ENCODE measurements at regions not wholly inside any gene's neighbourhood (a gene's known extent, or its start where the extent isn't known, plus 50 kb on each side); places are given as distances from the start of the nearest gene placed in this dataset.
A peak's percentile ranks its signal among the peaks of the same experiment; 100 is the strongest.

DNA sequence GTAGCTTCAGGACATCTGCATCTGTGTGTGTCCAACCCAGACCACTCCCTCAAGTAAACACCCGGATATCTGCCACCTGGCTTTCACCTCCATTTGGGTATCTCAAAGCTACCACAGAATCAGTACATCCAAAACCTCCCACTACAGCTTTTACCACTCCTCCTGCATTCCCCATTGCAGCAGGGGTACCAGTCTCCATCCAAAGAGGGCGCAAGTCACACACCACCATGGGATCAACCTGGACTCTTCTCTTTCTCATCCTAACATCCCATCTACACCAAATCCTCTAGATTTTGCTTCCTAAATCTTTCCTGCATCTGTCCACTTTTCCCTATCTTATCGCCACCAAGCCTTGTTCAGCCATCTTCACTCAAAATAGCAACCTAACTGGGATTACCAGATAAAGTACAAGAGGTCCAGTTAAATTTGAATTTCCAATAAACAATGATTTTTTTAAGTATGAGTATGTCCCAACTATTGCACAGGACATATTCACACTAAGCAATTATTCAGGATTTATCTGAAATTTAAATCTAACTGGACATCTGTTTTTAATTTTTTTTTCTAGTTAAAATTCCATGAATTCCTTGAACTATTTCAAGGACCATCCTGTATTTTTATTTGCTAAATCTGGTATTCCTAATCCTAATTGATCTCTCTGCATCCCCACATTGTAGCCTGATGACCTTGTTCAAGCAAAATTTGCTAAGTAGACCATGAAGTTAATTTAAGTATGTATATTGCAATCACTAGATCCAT is 164.3 kb upstream of the MLN start:
- peak; percentile 52 for DNase-seq

GRCh38 chr6:33967265-33967767 is 163.5 kb upstream of the MLN start:
- DNase-seq = no peak

DNA sequence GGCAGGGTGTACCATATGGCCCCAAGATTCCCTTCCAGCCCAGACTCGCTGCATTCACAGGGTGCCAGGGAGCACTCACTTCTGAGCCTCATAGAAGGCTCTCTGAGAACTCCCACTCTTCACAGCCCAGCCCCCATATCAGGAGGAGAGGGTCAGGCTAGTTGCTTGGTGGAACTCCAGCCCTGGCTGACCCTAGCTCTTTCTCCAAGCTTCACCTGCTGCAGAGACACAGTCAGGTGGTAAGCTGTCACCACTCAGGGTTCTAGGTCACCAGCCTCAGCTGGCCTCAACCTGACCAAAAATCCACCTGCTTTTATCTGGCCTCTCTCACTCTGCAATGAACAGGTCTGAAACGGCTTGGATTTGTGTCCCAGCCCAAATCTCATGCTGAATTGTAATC is 162.7 kb upstream of the MLN start:
- DNase-seq = no peak

GRCh38 chr6:33965766-33966165 is 162.0 kb upstream of the MLN start:
- DNase-seq = no peak

DNA sequence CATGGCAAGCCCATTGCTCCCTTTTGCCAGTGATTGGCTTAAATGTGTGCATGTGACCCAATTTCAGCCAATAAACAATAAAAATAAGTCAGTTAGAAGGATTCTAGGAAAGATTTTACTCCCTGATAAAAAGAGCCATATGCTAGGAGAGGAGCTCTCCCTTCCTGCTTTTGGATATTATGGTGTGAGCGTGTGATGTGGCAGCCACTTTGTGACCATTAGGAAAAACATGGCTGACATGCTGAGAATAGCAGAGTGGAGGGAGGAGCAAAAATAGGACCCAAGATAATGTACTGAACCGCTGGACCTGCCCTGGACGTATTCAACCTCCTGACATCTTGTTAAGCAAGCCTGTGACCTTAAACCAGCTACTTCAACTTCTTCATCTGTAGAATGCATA is 160.6 kb upstream of the MLN start:
- DNase-seq = no peak

DNA sequence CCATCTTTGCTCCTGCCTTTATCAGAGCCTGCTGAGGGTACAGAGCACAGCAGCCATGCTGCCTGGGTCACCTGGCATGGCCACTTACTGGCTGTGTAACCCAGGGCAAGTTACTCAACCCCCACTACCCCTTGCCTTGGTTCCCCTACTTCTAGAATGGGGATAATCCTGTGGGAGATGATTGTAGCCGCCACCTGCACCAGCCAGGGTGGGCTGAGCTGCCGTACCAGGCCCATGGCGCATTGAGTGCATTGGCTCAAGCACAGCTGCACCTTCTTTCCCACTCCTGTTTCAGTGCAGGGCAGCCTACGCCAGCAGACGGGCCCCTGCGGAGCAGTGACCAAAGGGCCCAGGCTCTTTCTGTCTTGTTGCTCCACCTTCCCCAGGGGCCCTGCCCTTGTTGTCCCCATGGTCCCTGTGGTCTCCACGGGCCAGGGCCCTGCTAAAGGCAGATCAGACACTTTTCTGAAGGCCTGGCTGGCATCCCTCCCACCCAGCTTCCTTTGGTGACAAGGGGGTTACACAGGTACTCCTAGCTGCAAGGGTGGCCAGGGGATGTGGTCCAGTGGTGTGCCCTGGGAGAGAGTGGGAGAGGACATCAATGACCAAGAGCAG is 159.4 kb upstream of the MLN start:
- no peak for DNase-seq

GRCh38 chr6:33962246-33963027 is 158.6 kb upstream of the MLN start:
- no peak for DNase-seq

- DNase-seq = no peak
These were observed 157.9 kb upstream of the MLN start for GRCh38 chr6:33961691-33962090.

GRCh38 chr6:33960345-33961313 is 156.8 kb upstream of the MLN start:
- DNase-seq = peak; percentile 61

GRCh38 chr6:33959661-33960344 is 156.0 kb upstream of the MLN start:
- DNase-seq = no peak

DNA sequence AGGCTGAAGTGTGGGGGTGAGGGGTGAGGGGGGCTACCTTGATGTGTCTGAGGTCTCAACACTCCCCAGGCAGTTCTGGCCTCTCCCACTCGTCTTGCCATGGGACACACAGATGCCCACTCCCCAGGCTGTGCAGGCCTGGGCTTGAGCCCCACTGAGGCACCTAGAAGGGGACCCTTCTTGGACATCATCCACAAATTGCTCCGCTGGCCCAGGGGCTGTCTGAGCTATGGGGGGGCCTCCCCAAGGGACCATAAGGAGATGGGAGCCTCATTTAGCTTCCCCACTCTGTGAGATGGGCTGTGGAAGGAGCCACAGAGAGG is 155.5 kb upstream of the MLN start:
- DNase-seq = no peak

DNA sequence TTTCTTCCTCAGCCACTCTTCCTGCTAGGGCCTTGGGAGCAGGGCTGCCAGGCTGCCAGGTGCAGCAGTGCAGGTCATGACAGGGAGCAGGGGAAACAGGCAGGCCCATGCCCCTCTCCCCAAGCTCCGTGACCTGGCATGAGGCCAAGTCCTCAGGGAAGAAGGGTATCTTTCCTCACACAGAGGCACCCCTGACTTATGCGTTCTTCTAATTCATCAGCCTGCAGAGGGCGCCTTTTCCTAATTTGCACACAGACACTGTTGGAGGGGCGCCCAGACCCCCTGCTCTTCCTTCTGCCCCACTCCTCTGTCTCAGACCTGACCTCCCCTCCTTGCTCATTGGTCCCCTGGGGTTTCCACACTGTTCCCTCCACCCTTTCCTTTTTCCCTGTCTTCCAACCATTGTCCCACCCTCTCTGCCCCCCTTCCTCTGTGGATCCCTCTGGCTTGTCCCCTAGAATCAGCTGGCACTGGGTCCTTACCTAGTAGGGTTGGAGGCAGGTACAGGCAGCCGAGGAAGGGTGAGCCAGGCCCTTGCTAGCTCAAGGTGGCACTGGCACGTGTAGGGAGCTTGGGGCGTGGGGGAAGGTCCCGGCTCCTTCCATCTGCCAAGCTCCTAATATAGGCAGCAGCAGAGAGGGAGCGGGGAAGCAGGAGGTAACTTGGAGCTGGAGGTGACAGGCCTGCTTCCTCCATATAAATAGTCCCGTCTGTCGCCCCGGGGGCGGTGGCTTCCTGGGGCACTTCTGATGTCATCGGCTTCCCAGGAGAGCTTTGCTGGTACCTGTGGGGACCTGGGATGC is 154.9 kb upstream of the MLN start:
- DNase-seq = peak; percentile 86

GRCh38 chr6:33957892-33958525 is 154.2 kb upstream of the MLN start:
- peak; percentile 22 for DNase-seq

- no peak for DNase-seq
These were observed 153.5 kb upstream of the MLN start for GRCh38 chr6:33957131-33957891.

GRCh38 chr6:33956206-33956605 is 152.4 kb upstream of the MLN start:
- DNase-seq = no peak

- no peak for DNase-seq
These were observed 151.8 kb upstream of the MLN start for GRCh38 chr6:33955566-33955965.

DNA sequence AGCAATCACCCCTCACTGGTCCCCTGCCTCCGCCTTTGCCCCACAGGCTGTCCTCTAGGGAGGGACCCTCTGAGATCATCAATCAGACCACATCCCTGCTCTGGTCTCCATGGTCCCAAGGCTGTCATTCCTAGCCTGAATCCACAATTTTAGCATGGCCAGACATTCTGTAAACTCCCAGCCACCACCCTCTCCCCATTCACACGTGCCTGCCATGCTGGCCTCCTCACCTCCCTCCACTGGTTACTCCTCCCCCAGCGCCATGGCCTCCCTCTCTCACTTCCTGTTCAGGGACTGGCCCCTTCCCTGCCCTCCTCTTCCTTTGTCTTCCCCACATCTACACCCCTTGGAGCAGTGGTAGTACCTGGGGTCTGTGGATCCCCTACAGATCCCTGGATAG is 150.7 kb upstream of the MLN start:
- no peak for DNase-seq

GRCh38 chr6:33953171-33953570 is 149.4 kb upstream of the MLN start:
- no peak for DNase-seq

DNA sequence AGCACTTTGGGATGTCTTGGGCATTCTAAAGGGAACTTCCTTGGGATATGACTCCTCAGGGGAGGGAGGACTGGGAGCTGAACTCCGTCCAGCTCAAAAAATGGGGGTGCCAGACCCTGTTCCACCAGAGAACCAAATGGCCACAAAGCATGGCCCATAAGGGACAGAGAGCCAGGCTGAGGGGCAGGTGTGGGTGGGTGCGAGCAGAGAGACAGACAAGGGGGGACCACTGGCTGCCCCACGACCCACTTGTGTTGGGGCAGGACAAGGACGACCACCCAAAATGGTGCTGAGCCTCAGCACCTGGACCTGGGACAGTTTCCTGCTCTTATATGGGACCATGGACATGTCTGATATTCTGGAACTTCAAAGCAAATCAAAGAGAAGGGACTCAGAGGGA is 148.2 kb upstream of the MLN start:
- no peak for DNase-seq
